ENCODE measurements at regions not wholly inside any gene's neighbourhood (a gene's known extent, or its start where the extent isn't known, plus 50 kb on each side); places are given as distances from the start of the nearest gene placed in this dataset.

DNA sequence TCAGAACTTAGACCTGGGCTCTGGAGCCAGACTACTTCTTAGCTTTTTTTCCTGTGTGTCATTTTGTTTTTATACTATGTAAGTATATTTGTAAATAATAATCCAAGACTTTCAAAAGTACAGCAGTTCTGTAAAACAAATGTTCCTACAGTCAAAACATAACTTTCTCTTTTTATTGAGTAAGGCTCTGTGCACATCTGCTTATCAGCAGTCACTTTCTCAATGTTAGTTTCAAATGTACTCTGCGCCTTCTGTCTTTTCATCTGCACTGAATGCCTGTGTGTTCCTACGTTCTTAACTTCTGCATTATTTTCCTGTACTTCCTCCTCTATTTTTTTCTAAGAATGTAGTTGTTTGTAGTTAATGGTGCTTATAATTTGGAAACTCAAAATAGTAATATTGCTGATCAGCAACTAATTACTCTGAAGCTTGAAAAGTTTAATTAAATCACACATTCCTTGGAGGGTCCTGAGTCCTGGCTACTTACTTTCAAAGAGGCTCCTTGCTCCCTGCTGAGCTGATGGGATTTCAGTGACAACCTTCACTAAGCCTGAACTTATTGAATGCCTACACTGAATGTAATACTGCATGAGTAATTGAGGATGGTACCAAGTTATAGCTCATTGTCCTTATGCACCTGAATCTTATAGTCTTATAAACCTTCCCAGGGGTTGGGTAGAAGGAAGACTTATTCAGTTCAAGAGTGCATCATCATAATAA, 329.9 kb downstream of the KCNJ2 start:
- no peak overlapping the region for H3K27ac ChIP-seq (replicated peaks)
- H3K27me3 ChIP-seq (ENCODE audit: insufficient read depth, poor library complexity, severe bottlenecking) = no peaks in the 10 kb centered on the region
- DNase-seq (ENCODE audit: low read depth in 1 of 2, low spot score in 1 of 2) = peak in 1 of 2 experiments; percentile 24
- TF ChIP-seq SPI1 (IDR thresholded peaks at IDR 0.05; ENCODE audit: borderline replicate concordance, low read depth) (no peak), CTCF (IDR thresholded peaks at IDR 0.05; ENCODE audit: insufficient read depth, low read length) (no peak), POLR2AphosphoS5 (IDR thresholded peaks at IDR 0.05; ENCODE audit: low read depth) (no peak), GABPA (IDR thresholded peaks at IDR 0.05; ENCODE audit: low read depth) (no peak)
- TF ChIP-seq, protein P1, sequence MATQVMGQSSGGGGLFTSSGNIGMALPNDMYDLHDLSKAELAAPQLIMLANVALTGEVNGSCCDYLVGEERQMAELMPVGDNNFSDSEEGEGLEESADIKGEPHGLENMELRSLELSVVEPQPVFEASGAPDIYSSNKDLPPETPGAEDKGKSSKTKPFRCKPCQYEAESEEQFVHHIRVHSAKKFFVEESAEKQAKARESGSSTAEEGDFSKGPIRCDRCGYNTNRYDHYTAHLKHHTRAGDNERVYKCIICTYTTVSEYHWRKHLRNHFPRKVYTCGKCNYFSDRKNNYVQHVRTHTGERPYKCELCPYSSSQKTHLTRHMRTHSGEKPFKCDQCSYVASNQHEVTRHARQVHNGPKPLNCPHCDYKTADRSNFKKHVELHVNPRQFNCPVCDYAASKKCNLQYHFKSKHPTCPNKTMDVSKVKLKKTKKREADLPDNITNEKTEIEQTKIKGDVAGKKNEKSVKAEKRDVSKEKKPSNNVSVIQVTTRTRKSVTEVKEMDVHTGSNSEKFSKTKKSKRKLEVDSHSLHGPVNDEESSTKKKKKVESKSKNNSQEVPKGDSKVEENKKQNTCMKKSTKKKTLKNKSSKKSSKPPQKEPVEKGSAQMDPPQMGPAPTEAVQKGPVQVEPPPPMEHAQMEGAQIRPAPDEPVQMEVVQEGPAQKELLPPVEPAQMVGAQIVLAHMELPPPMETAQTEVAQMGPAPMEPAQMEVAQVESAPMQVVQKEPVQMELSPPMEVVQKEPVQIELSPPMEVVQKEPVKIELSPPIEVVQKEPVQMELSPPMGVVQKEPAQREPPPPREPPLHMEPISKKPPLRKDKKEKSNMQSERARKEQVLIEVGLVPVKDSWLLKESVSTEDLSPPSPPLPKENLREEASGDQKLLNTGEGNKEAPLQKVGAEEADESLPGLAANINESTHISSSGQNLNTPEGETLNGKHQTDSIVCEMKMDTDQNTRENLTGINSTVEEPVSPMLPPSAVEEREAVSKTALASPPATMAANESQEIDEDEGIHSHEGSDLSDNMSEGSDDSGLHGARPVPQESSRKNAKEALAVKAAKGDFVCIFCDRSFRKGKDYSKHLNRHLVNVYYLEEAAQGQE (IDR thresholded peaks at IDR 0.05; ENCODE audit: insufficient replicate concordance, low read depth) = no peak
- no peak overlapping the region for H3K4me3 ChIP-seq (replicated peaks; ENCODE audit: insufficient read depth, low read length)

DNA sequence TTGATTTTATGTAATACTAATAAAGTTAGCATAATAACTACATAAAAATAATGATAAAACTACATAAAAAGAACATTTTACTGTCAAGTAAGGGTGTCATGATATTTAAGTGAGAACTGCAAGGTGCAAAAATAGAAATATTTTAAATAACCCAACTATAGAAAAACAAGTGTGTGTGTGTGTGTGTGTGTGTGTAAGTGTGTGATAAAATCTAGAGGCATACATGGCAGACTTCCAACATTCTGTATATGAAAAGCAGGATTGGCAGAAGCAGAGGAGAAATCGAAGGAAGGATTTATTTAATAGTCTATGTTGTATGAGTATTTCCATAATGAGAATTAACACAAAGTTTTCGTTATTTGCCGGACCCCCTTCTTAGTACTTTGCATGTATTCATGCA, 334.1 kb downstream of the KCNJ2 start:
- DNase-seq (ENCODE audit: low read depth in 1 of 2, low spot score in 1 of 2) = no peak
- no peak overlapping the region for H3K4me3 ChIP-seq (replicated peaks; ENCODE audit: insufficient read depth, low read length)
- TF ChIP-seq SPI1 (IDR thresholded peaks at IDR 0.05; ENCODE audit: borderline replicate concordance, low read depth) (no peak), GABPA (IDR thresholded peaks at IDR 0.05; ENCODE audit: low read depth) (no peak), POLR2AphosphoS5 (IDR thresholded peaks at IDR 0.05; ENCODE audit: low read depth) (no peak), CTCF (IDR thresholded peaks at IDR 0.05; ENCODE audit: insufficient read depth, low read length) (no peak)
- TF ChIP-seq, protein P1 (IDR thresholded peaks at IDR 0.05; ENCODE audit: insufficient replicate concordance, low read depth) = no peak

DNA sequence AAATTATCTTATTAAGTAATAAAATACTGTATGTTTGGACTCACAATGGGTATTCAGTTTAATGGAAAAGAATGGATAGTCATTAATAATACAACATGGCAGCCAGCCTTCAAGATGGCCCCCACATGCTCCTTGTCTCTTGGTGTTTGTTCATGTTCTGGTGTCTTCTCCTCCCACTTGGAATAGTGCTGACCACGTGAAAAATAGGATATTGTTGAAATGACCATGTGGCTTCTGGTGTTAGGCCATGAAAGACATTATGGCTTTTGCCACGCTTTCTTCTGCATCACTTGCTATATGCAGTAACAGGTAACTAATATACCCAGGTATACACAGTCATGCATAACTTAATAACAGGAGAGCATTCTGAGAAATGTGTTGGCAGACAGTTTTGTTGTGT, 341.0 kb downstream of the KCNJ2 start:
- no peak for DNase-seq (ENCODE audit: low read depth in 1 of 2, low spot score in 1 of 2)
- Histone ChIP-seq H3K27ac (replicated peaks) (no peak overlapping the region), H3K27me3 (ENCODE audit: insufficient read depth, poor library complexity, severe bottlenecking) (no peaks in the 10 kb centered on the region), H3K4me3 (replicated peaks; ENCODE audit: insufficient read depth, low read length) (no peak overlapping the region)
- TF ChIP-seq, protein P1 (IDR thresholded peaks at IDR 0.05; ENCODE audit: insufficient replicate concordance, low read depth) = no peak
- TF ChIP-seq POLR2AphosphoS5 (IDR thresholded peaks at IDR 0.05; ENCODE audit: low read depth) = no peak
- TF ChIP-seq SPI1 (IDR thresholded peaks at IDR 0.05; ENCODE audit: borderline replicate concordance, low read depth) = no peak
- no peak for TF ChIP-seq CTCF (IDR thresholded peaks at IDR 0.05; ENCODE audit: insufficient read depth, low read length)
- no peak for TF ChIP-seq GABPA (IDR thresholded peaks at IDR 0.05; ENCODE audit: low read depth)

More for the DNA sequence above, 334.1 kb downstream of the KCNJ2 start:
- Histone ChIP-seq H3K27ac (replicated peaks) (no peak overlapping the region), H3K27me3 (ENCODE audit: insufficient read depth, poor library complexity, severe bottlenecking) (no peaks in the 10 kb centered on the region)

Data from HL-60 (cell line).